Renal cortex interstitium (tissue), 11 donors: ENCODE measurements at regions not wholly inside any gene's neighbourhood (a gene's known extent, or its start where the extent isn't known, plus 50 kb on each side); places are given as distances from the start of the nearest gene placed in this dataset.
A peak's percentile ranks its signal among the peaks of the same experiment; 100 is the strongest.

ENCODE experiments used
- DNase-seq, 11 donors: peaks; one replicate each; pipeline ENCODE4 v3.0.0-alpha.2; 2013; ENCODE audit warnings: low read depth in 9 of 11, low spot score in 4 of 11; ENCODE audit errors: extremely low read depth in 1 of 11

- DNase-seq, result no peak
These were observed 581.9 kb upstream of the ZNF717 start for GRCh38 chr3:76367281-76367680.

GRCh38 chr3:76369170-76369569, 583.8 kb upstream of the ZNF717 start:
- no peak for DNase-seq

GRCh38 chr3:76370749-76371520, 585.6 kb upstream of the ZNF717 start:
- DNase-seq, result no peak

- no peak for DNase-seq
These were observed 587.1 kb upstream of the ZNF717 start for GRCh38 chr3:76372497-76372896.

- DNase-seq, result no peak
These were observed 591.7 kb upstream of the ZNF717 start for GRCh38 chr3:76377074-76377473.

- no peak for DNase-seq
These were observed 593.4 kb upstream of the ZNF717 start for GRCh38 chr3:76378789-76379188.

GRCh38 chr3:76383781-76384180, 598.4 kb upstream of the ZNF717 start:
- DNase-seq, result no peak

- DNase-seq, result no peak
These were observed 601.7 kb upstream of the ZNF717 start for GRCh38 chr3:76387000-76387399.

- no peak for DNase-seq
These were observed 614.8 kb upstream of the ZNF717 start for GRCh38 chr3:76400141-76400540.

- DNase-seq, result no peak
These were observed 617.6 kb upstream of the ZNF717 start for GRCh38 chr3:76402926-76403325.

- no peak for DNase-seq
These were observed 618.2 kb upstream of the ZNF717 start for GRCh38 chr3:76403556-76403955.

GRCh38 chr3:76405196-76405595, 619.8 kb upstream of the ZNF717 start:
- DNase-seq, result no peak

GRCh38 chr3:76410762-76411281, 625.5 kb upstream of the ZNF717 start:
- DNase-seq, result no peak

- no peak for DNase-seq
These were observed 624.5 kb upstream of the ROBO2 start for GRCh38 chr3:76415384-76415783.

GRCh38 chr3:76429581-76430177, 610.2 kb upstream of the ROBO2 start:
- DNase-seq, result no peak

GRCh38 chr3:76432396-76432795, 607.5 kb upstream of the ROBO2 start:
- DNase-seq, result peak in 5 of 11 donors; percentile 4 to 29 (median 9)

- no peak for DNase-seq
These were observed 603.0 kb upstream of the ROBO2 start for GRCh38 chr3:76436894-76437293.

GRCh38 chr3:76438971-76439370, 600.9 kb upstream of the ROBO2 start:
- no peak for DNase-seq

GRCh38 chr3:76442374-76442915, 597.5 kb upstream of the ROBO2 start:
- no peak for DNase-seq

- no peak for DNase-seq
These were observed 583.6 kb upstream of the ROBO2 start for GRCh38 chr3:76456322-76456721.
